Muscle layer of duodenum (tissue), 2 donors: ENCODE measurements at regions not wholly inside any gene's neighbourhood (a gene's known extent, or its start where the extent isn't known, plus 50 kb on each side); places are given as distances from the start of the nearest gene placed in this dataset.
A peak's percentile ranks its signal among the peaks of the same experiment; 100 is the strongest.
"Not testable (repeated sequence)": the region's sequence is repeated elsewhere in the genome, so short reads cannot be mapped to it uniquely, and the experiment has no call there.

ENCODE experiments used
- H3K27ac ChIP-seq: one replicate; pipeline ENCODE4 v1.7.0; 2013; ENCODE audit warnings: mild to moderate bottlenecking, low read length
- H3K27me3 ChIP-seq: one replicate; pipeline ENCODE4 v1.7.0; 2013; ENCODE audit warnings: low read depth, mild to moderate bottlenecking, control low read depth, low read length
- H3K36me3 ChIP-seq, 2 donors: one replicate each; pipeline ENCODE4 v1.7.0; 2013; ENCODE audit warnings: low read length in 2 of 2, control low read depth in 1 of 2, mild to moderate bottlenecking in 1 of 2; ENCODE audit not compliant: insufficient read depth in 2 of 2, control insufficient read depth in 1 of 2
- H3K4me1 ChIP-seq, 2 donors: one replicate each; pipeline ENCODE4 v1.7.0; 2013; ENCODE audit warnings: low read length in 2 of 2, mild to moderate bottlenecking in 2 of 2, control low read depth in 1 of 2, moderate library complexity in 1 of 2; ENCODE audit not compliant: insufficient read depth in 2 of 2, control insufficient read depth in 1 of 2
- H3K4me3 ChIP-seq, 2 donors: one replicate each; pipeline ENCODE4 v1.7.0; 2013; ENCODE audit warnings: low read length in 2 of 2, low read depth in 1 of 2, mild to moderate bottlenecking in 1 of 2
- H3K9me3 ChIP-seq, 2 donors: one replicate each; pipeline ENCODE4 v1.7.0; 2013; ENCODE audit warnings: low read length in 2 of 2, control low read depth in 1 of 2, mild to moderate bottlenecking in 1 of 2; ENCODE audit not compliant: control insufficient read depth in 1 of 2
- donor health status: healthy.

DNA sequence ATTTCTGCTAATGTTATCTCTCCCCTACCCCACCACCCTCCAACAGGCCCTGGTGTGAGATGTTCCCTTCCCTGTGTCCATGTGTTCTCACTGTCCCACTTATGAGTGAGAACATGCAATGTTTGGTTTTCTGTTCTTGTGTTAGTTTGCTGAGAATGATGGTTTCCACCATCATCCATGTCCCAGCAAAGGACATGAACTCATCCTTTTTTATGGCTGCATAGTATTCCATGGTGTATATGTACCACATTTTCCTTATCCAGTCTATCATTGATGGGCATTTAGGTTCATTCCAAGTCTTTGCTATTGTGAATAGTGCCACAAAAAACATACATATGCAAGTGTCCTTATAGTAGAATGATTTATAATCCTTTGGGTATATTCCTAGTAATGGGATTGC, 104.5 kb downstream of the ZNF33B start:
- Histone ChIP-seq H3K4me3 (peak overlapping the region in 1 of 2 donors; percentile 18), H3K9me3 (peaks cover 10 to 43% of the 10 kb centered on the region in 2 donors)
- H3K27ac ChIP-seq, H3K4me1 ChIP-seq, H3K27me3 ChIP-seq, H3K36me3 ChIP-seq: not testable (repeated sequence)

DNA sequence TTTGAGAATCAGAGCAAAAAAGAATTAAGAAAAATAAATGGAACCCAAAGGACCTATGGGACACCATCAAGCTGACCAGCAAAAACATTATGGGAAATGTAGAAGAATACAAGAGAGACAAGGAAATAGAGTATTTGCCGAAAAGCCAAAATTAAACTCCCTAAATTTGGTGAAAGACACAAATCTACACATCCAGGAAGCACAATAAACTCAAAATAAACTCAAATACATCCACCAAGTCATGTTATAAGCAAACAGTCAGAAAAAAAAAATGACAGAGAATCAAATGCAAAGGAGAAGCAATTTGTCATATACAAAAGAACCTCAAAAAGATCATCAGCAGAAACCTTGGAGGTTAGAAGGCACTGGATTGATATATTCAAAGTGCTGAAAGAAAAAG, 105.4 kb downstream of the ZNF33B start:
- no peaks in the 10 kb centered on the region for H3K4me1 ChIP-seq
- peaks cover 0 to 4% of the 10 kb centered on the region in 2 donors for H3K36me3 ChIP-seq
- H3K4me3 ChIP-seq = peak overlapping the region in 1 of 2 donors; percentile 18
- no peak overlapping the region for H3K27ac ChIP-seq
- no peaks in the 10 kb centered on the region for H3K27me3 ChIP-seq
- peaks cover 10 to 42% of the 10 kb centered on the region in 2 donors for H3K9me3 ChIP-seq

DNA sequence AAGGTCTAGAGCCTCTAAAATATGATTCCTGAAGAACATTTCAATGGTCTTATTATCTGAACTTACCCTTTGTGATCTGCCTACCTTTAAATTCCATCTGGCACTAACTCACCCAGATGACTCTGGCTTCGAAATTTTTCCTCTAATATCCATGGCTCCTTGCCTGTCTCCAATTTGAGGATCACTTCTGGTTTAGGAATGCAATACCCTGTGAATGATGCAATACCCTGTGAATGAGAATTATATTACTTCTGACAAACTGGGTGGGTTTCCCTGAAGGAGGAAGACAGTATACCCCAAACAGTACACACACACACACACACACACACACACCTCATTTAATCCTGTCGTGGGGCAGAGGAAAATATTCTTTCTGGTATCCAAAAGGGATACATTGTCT, 115.3 kb downstream of the ZNF33B start:
- Histone ChIP-seq H3K4me1 (no peaks in the 10 kb centered on the region), H3K4me3 (peak overlapping the region in 1 of 2 donors; percentile 50), H3K27me3 (no peaks in the 10 kb centered on the region), H3K9me3 (peaks cover 49 to 69% of the 10 kb centered on the region in 2 donors), H3K27ac (no peak overlapping the region), H3K36me3 (peaks cover 31 to 57% of the 10 kb centered on the region in 2 donors)

DNA sequence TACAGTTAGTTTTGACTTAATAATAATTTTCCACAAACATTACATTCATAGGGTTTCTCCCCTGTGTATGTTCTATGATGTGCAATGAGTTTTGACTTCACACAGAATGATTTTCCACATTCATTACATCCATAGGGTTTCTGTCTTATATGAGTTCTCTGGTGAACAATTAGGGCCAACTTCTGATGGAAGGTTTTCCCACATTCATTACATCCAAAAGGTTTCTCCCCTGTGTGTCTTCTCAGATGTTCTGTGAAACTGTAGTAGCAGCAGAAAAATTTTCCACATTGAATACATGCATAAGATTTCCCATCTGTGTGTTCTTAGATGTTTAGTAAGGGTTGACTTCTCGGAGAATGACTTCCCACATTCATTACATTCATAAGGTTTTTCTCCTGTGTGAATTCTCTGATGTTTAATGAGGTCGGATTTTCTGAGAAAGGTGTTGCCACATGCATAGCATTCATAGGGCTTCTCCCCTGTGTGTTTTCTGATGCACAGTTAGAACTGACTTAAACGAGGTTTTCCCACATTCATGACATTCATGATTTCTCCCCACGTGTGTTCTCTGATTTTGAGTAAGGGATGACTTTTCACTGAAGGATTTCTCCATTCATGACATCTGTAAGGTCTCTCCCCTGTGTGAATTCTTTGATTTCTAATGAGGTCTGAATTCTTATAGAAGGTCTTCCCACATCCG, 118.5 kb downstream of the ZNF33B start:
- Histone ChIP-seq H3K27ac (no peak overlapping the region), H3K27me3 (no peaks in the 10 kb centered on the region), H3K4me1 (no peaks in the 10 kb centered on the region), H3K9me3 (peaks cover 64 to 94% of the 10 kb centered on the region in 2 donors), H3K36me3 (peaks cover 31 to 51% of the 10 kb centered on the region in 2 donors), H3K4me3 (peak overlapping the region in 1 of 2 donors; percentile 52)

DNA sequence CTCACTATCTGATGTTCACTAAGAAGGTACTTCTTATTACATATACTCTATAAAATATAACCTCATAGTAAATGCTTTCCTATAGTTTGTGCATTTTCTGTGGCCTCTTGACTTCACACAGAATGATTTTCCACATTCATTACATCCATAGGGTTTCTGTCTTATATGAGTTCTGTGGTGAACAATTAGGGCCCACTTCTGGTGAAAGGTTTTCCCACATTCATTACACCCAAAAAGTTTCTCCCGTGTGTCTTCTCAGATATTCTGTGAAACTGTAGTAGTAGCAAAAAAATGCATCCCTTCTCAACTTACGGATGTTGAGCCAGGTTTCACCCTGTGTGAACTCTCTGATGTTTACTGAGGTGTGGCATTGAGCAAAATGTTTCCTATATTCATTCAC, 119.3 kb downstream of the ZNF33B start:
- no peak overlapping the region for H3K27ac ChIP-seq
- no peaks in the 10 kb centered on the region for H3K27me3 ChIP-seq
- peaks cover 28 to 44% of the 10 kb centered on the region in 2 donors for H3K36me3 ChIP-seq
- peak overlapping the region in 1 of 2 donors; percentile 52 for H3K4me3 ChIP-seq
- no peaks in the 10 kb centered on the region for H3K4me1 ChIP-seq
- peaks cover 64 to 95% of the 10 kb centered on the region in 2 donors for H3K9me3 ChIP-seq

DNA sequence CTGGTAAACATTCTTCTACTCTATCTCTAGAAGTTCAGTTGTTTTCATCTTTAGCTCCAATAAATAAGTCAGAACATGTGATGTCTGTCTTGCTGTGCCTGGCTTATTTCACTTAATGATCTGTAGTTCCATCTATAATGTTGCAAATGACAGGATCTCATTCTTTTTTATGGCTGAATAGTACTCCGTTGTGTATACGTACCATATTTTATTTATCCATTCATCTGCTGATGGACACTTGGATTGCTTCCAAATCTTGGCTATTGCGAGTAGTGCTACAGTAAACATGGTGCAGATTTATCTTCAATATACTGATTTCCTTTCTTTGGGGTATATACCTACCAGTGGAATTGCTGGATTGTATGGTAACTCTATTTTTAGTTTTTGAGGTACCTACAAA, 124.4 kb downstream of the ZNF33B start:
- H3K9me3 ChIP-seq = peaks cover 31 to 91% of the 10 kb centered on the region in 2 donors
- H3K27ac ChIP-seq = no peak overlapping the region
- peak overlapping the region in 1 of 2 donors; percentile 50 for H3K4me3 ChIP-seq
- no peaks in the 10 kb centered on the region for H3K36me3 ChIP-seq
- H3K4me1 ChIP-seq = no peaks in the 10 kb centered on the region
- no peaks in the 10 kb centered on the region for H3K27me3 ChIP-seq

DNA sequence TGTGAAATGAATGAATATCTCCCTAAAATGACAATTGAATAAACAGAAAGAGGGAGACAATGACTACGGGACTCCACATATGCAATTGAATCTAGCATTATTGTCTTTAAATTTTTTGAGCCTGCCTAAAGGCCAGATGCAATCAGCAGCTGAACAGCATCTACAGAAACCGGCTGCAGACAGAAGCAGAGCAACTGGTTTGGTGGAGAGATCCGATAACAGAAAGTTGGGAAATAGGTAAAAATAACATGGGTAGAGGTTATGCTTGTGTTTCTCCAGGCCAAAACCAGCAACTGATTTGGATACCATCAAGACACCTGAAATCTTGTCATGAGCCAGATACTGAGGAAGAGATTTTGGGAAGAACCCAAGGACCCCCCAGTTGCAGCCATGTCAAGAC, 146.6 kb downstream of the ZNF33B start:
- peaks cover 0 to 5% of the 10 kb centered on the region in 2 donors for H3K36me3 ChIP-seq
- no peak overlapping the region for H3K4me3 ChIP-seq
- H3K9me3 ChIP-seq = peaks cover 0 to 6% of the 10 kb centered on the region in 2 donors
- no peaks in the 10 kb centered on the region for H3K27me3 ChIP-seq
- no peaks in the 10 kb centered on the region for H3K4me1 ChIP-seq
- no peak overlapping the region for H3K27ac ChIP-seq

DNA sequence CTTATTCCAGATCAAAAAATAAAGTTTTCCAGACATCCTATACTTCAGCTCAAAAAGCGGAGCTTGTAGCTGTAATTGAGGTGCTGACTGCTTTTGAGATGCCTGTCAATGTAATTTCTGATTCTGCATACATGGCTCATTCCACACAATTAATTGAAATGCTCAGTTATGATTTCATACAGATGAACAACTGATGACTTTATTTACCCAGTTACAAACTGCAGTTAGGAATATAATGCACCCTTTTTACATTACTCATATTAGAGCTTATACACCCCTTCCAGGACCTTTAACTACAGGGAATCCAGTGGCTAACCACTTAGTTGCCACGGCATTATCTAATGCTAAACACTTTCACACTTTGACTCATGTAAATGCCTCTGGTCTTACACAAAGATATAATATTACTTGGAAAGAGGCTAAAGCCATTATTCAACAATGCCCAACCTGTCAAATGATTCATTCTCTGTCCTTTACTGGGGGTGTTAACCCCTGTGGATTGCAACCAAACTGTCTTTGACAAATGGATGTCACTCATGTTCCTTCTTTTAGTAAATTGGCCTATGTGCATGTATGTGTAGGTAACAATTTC, 147.3 kb downstream of the ZNF33B start:
- Histone ChIP-seq H3K4me3 (no peak overlapping the region), H3K27me3 (no peaks in the 10 kb centered on the region), H3K27ac (no peak overlapping the region), H3K9me3 (peaks cover 0 to 6% of the 10 kb centered on the region in 2 donors), H3K36me3 (peaks cover 0 to 5% of the 10 kb centered on the region in 2 donors), H3K4me1 (no peaks in the 10 kb centered on the region)

DNA sequence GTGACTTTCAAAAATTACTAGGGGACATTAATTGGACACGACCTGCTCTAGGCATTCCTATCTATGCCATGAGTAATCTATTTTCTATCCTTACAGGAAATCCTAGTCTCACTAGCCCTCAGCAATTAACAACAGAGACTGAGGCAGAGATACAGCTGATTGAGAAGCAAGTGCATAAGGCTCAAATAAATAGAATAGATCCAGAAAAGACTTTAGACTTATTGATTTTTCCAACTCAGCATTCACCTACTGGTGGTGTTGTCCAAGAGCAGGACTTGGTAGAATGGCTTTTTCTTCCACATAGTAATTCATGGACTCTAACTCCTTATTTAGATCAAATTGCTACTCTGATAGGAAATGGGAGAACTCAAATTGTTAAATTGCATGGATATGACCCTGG, 148.0 kb downstream of the ZNF33B start:
- Histone ChIP-seq H3K4me1 (no peaks in the 10 kb centered on the region), H3K27me3 (no peaks in the 10 kb centered on the region), H3K9me3 (peaks cover 0 to 6% of the 10 kb centered on the region in 2 donors), H3K4me3 (no peak overlapping the region), H3K27ac (no peak overlapping the region), H3K36me3 (peaks cover 0 to 5% of the 10 kb centered on the region in 2 donors)

DNA sequence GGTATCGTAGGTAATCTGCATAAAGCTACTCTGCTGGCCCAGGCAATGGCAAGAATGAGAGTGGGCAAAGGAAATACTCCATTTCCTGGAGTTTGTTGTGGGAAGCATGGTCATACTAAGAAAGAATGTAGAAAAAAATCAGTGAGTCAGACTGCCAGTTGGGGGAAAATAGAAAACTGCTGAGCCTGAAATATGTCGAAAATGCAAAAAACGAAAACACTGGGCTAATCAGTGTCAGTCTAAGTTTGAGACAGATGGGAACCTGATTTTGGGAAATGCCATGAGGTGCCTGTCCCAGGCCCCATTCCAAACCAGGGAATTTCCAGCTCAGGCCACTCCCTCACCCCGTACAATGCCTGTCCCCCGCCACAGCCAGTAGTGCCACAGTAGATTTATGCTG, 150.0 kb downstream of the ZNF33B start:
- H3K27me3 ChIP-seq = no peaks in the 10 kb centered on the region
- peaks cover 0 to 3% of the 10 kb centered on the region in 2 donors for H3K9me3 ChIP-seq
- H3K36me3 ChIP-seq = peaks cover 0 to 5% of the 10 kb centered on the region in 2 donors
- H3K4me3 ChIP-seq = no peak overlapping the region
- no peaks in the 10 kb centered on the region for H3K4me1 ChIP-seq
- no peak overlapping the region for H3K27ac ChIP-seq

DNA sequence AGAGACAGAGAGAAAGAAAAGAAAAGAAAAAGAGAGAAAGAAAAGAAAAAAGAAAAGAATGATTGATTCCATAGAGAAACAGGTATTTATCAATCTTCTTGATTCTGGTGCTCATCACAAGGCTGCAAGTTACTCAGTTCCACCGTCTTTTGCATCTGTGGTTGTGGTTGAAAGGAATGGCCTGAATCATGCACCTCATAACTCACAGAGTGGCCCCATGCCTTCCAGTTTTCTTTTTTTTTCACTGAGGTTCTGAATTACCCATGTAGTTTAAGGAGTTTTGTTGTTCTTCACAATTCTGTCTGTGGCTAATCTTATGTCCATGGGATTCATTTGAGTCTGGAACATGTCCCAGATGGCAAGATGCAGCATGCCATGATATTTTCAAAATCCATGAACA, 156.0 kb downstream of the ZNF33B start:
- Histone ChIP-seq H3K36me3 (peaks cover 0 to 5% of the 10 kb centered on the region in 2 donors), H3K4me1 (no peaks in the 10 kb centered on the region), H3K4me3 (no peak overlapping the region), H3K27ac (no peak overlapping the region), H3K27me3 (no peaks in the 10 kb centered on the region), H3K9me3 (peaks cover 0 to 5% of the 10 kb centered on the region in 2 donors)
